T-cell (primary cell): ENCODE measurements at regions not wholly inside any gene's neighbourhood (a gene's known extent, or its start where the extent isn't known, plus 50 kb on each side); places are given as distances from the start of the nearest gene placed in this dataset.

Source experiments
- ATAC-seq, 4 experiments: fragments of 200-7000 bp in 3 of 4; fragments of 150-1000 bp in 1 of 4; cut with Tn5 transposase; replicated peaks in 1 of 4; 1 replicate in 3 of 4; 2 replicates in 1 of 4; pipeline ENCODE4 v1.10.0; 2021; ENCODE audit warnings: moderate library complexity in 3 of 4, mild to moderate bottlenecking in 2 of 4, moderate number of reproducible peaks in 1 of 4
- CTCF ChIA-PET, 2 donors: fragments of 300-600 bp; sonication (Branson Sonifier 250); formaldehyde crosslinking; loops; one replicate each; lab custom pipeline; 2022; ENCODE audit warnings: antibody characterized with exemption in 2 of 2; lab: Charles Lee
- POLR2A ChIA-PET, 2 donors: fragments of 300-600 bp; sonication (Branson Sonifier 250); formaldehyde crosslinking; loops; one replicate each; lab custom pipeline; 2022; ENCODE audit warnings: antibody characterized with exemption in 2 of 2; lab: Charles Lee
- DNase-seq, 35 experiments: peaks; one replicate each; pipeline versions ENCODE4 v3.0.0 to v3.0.0-alpha.2; 2013 to 2023
- H3K27ac ChIP-seq: one replicate; pipeline ENCODE4 v1.5.1; 2013; ENCODE audit warnings: low read length
- H3K27me3 ChIP-seq, 2 experiments: replicated peaks in 1 of 2; 1 replicate in 1 of 2; 2 replicates in 1 of 2; pipeline versions ENCODE4 v1.6.1 to v1.7.0; 2013; ENCODE audit warnings: low read length in 1 of 2, mixed read lengths in 1 of 2; ENCODE audit not compliant: control insufficient read depth in 2 of 2, insufficient read depth in 2 of 2; ENCODE audit errors: extremely low read depth in 1 of 2
- H3K36me3 ChIP-seq, 2 donors: 1 replicate in 1 of 2; 2 replicates in 1 of 2; pipeline versions ENCODE4 v1.6.1 to v1.7.0; 2013; ENCODE audit warnings: low read length in 1 of 2; ENCODE audit not compliant: control insufficient read depth in 2 of 2, insufficient read depth in 1 of 2; ENCODE audit errors: extremely low read depth in 1 of 2
- H3K4me1 ChIP-seq, 2 experiments: 1 replicate in 1 of 2; 2 replicates in 1 of 2; pipeline versions ENCODE4 v1.6.1 to v1.7.0; 2013; ENCODE audit warnings: low read length in 2 of 2, mixed read lengths in 1 of 2; ENCODE audit not compliant: insufficient read depth in 2 of 2, control insufficient read depth in 1 of 2; ENCODE audit errors: extremely low read depth in 1 of 2
- H3K4me3 ChIP-seq, 2 donors: 1 replicate in 1 of 2; 2 replicates in 1 of 2; pipeline versions ENCODE4 v1.5.1 to v1.7.0; 2013; ENCODE audit warnings: mild to moderate bottlenecking in 2 of 2, low read length in 1 of 2, moderate library complexity in 1 of 2; ENCODE audit not compliant: control insufficient read depth in 1 of 2; ENCODE audit errors: extremely low read depth in 1 of 2
- H3K9me3 ChIP-seq: 2 replicates; pipeline ENCODE4 v1.7.0; 2013
- H3K27ac Mint-ChIP-seq, 2 donors: one replicate each; pipeline ENCODE4 v1.8.0; 2020 to 2021; ENCODE audit warnings: mild to moderate bottlenecking in 2 of 2, mixed read lengths in 2 of 2
- H3K27me3 Mint-ChIP-seq, 2 donors: one replicate each; pipeline ENCODE4 v1.8.0; 2021 to 2022; ENCODE audit warnings: mixed read lengths in 2 of 2
- H3K36me3 Mint-ChIP-seq: one replicate; pipeline ENCODE4 v1.8.0; 2021; ENCODE audit warnings: mixed read lengths
- H3K4me1 Mint-ChIP-seq, 3 donors: one replicate each; pipeline ENCODE4 v1.8.0; 2020 to 2022; ENCODE audit warnings: mixed read lengths in 3 of 3, mild to moderate bottlenecking in 1 of 3
- H3K4me3 Mint-ChIP-seq, 3 donors: one replicate each; pipeline ENCODE4 v1.8.0; 2020 to 2022; ENCODE audit warnings: mild to moderate bottlenecking in 3 of 3, mixed read lengths in 3 of 3, moderate library complexity in 3 of 3
- H3K9me3 Mint-ChIP-seq, 3 donors: one replicate each; pipeline ENCODE4 v1.8.0; 2020 to 2022; ENCODE audit warnings: mixed read lengths in 3 of 3
- WGBS: methylation state at CpG from one replicate; pipeline ENCODE4 v1.1.5; 2013; ENCODE audit warnings: missing lambda C conversion rate; ENCODE audit not compliant: insufficient coverage; 5-methylcytosine and 5-hydroxymethylcytosine counted together

DNA sequence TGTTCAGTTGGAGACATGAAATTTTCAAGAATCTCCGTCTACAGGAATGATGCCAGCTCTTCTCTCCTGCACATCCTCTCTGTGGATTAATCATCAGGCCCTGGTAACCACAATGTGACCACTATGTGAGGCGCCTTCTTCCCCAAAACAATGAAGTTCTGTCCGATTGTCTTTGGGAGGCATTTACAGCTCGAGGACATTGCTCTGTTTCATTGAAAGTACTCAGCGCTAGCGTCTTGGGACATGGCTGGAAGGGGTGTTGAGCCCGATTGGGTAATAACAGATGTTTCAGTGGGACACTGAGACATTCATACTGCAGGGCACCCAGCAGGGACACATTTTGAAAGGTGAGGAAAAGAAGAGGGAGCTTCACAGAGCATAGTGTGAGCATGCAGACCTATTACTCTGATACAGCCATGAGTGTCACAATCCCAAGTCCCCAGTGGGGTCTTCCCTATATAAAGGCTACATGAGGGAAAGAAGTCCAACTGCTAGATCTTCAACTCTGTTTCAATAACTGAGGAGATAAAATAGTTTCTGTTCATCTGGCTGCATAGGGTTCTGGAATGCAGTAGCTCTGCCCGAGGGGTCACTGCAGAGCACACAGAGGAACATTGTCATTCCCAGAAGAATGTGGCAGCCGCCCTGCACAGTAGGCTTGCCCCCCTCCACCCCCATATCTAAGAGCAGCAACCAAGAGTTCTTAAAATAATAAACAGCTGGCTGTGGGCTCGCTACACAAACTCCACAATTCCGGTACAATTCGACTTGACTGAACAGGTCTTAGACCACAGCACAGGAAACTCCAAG lies 237.3 kb downstream of the OSR1 start:
- H3K27ac ChIP-seq = no peak overlapping the region
- H3K36me3 Mint-ChIP-seq = no peaks in the 10 kb centered on the region
- POLR2A ChIA-PET = interaction anchor here in 1 of 2 donors (0.5 kb wide), 1 partner anchor 174 kb away, joined by 4 read pairs; no protein-coding TSS in a partner anchor
- H3K27me3 ChIP-seq = no peaks in the 10 kb centered on the region
- H3K4me1 Mint-ChIP-seq = no peaks in the 10 kb centered on the region
- H3K4me1 ChIP-seq = no peaks in the 10 kb centered on the region
- H3K36me3 ChIP-seq = no peaks in the 10 kb centered on the region
- WGBS = 77% methylated on average over 11 of the region's 12 CpGs
- no peaks in the 10 kb centered on the region for H3K9me3 ChIP-seq
- no peak overlapping the region for H3K27ac Mint-ChIP-seq
- ATAC-seq (no peak), DNase-seq (no peak)
- CTCF ChIA-PET = interaction anchor here in 1 of 2 donors (0.6 kb wide), 1 partner anchor 100 kb away, joined by 4 read pairs; no protein-coding TSS in a partner anchor
- no peak overlapping the region for H3K4me3 Mint-ChIP-seq
- peaks cover 0 to 5% (median 5%) of the 10 kb centered on the region in 3 donors for H3K9me3 Mint-ChIP-seq
- no peak overlapping the region for H3K4me3 ChIP-seq
- H3K27me3 Mint-ChIP-seq = peaks cover 0 to 2% of the 10 kb centered on the region in 2 donors

DNA sequence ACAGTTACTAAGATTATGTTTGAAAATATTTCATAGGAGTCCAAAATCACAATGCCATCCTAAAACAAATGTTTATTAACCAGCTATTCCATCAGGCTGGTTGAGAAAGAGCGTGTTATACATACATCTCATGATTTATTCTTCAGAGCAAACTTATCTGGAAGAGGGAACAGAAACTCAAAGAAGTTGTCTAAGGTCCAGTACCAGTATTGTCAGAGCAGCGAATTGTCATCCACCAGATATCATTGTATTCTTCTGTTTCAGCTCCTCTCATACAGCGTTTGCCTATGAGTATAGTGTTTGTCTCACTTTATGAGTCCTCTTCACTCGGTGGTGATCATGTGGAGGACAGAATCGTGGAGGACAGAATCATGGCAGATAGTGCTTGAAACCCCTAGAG lies 238.2 kb downstream of the OSR1 start:
- POLR2A ChIA-PET = no interaction called here
- ATAC-seq (no peak), DNase-seq (no peak)
- 80% methylated on average over 1 of the region's 5 CpGs for WGBS
- no peaks in the 10 kb centered on the region for H3K9me3 ChIP-seq
- peaks cover 0 to 5% (median 5%) of the 10 kb centered on the region in 3 donors for H3K9me3 Mint-ChIP-seq
- H3K27ac ChIP-seq = no peak overlapping the region
- H3K36me3 Mint-ChIP-seq = no peaks in the 10 kb centered on the region
- no peak overlapping the region for H3K4me3 ChIP-seq
- H3K27ac Mint-ChIP-seq = no peak overlapping the region
- peaks cover 0 to 2% of the 10 kb centered on the region in 2 donors for H3K27me3 Mint-ChIP-seq
- H3K36me3 ChIP-seq = no peaks in the 10 kb centered on the region
- H3K4me1 Mint-ChIP-seq = no peaks in the 10 kb centered on the region
- H3K4me3 Mint-ChIP-seq = no peak overlapping the region
- no peaks in the 10 kb centered on the region for H3K4me1 ChIP-seq
- no peaks in the 10 kb centered on the region for H3K27me3 ChIP-seq
- CTCF ChIA-PET = no interaction called here

DNA sequence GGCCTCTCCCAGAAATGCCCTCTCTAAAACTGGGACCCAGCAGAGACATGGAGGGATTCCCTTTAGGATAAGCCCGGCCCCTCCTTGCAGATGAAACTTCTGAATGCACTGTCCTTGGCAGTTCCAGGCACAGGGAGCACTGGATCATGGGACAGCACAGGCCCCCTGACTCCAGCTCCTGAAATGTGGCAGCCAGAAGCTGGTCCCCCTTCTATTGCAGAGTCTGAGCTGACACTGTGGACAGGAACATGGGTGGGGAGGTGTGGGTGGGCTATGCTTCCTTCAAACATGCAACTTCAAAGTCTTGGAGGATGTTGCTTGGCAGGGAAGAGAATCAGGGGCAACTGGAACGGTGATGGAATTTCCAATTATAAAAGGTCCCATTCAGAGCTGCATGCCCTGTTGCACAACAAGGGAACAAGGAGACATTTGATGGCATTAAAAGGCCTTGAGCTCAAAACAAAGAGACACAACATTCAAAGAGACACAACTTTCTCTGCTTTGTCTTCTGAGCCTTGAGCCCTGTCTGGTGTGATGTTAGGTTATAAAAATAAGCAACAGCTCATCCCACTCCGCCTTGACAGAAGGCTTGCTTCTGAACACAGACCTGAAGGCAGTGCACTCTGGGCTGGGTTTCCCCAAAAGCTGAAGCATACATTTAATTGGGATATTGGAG lies 239.0 kb downstream of the OSR1 start:
- Mint-ChIP-seq H3K27ac (no peak overlapping the region), H3K4me3 (no peak overlapping the region), H3K9me3 (peaks cover 0 to 5% (median 5%) of the 10 kb centered on the region in 3 donors), H3K4me1 (no peaks in the 10 kb centered on the region), H3K27me3 (peaks cover 0 to 2% of the 10 kb centered on the region in 2 donors), H3K36me3 (no peaks in the 10 kb centered on the region)
- H3K27me3 ChIP-seq = no peaks in the 10 kb centered on the region
- H3K27ac ChIP-seq = no peak overlapping the region
- H3K36me3 ChIP-seq = no peaks in the 10 kb centered on the region
- CTCF ChIA-PET = no interaction called here
- no peaks in the 10 kb centered on the region for H3K4me1 ChIP-seq
- POLR2A ChIA-PET = no interaction called here
- WGBS = 47% methylated on average over 2 of the region's 3 CpGs
- H3K9me3 ChIP-seq = no peaks in the 10 kb centered on the region
- DNase-seq = no peak
- ATAC-seq = no peak
- H3K4me3 ChIP-seq = no peak overlapping the region

DNA sequence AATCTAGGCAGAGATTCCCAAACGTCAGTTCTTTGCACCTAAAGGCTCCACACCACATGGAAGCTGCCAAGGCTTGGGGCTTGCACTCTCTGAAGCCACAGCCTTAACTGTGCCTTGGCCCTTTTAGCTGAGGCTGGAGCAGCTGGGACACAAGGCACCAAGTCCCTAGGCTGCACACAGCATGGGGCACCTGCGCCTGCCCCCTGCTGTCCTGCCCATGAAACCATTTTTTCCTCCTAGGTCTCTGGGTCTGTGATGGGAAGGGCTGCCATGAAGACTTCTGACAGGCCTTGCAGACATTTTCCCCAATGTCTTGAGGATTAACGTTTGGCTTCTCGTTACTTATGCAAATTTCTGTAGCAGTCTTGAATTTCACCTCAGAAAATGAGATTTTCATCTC lies 241.5 kb downstream of the OSR1 start:
- peaks cover 0 to 5% (median 5%) of the 10 kb centered on the region in 3 donors for H3K9me3 Mint-ChIP-seq
- no peaks in the 10 kb centered on the region for H3K4me1 ChIP-seq
- H3K4me3 ChIP-seq = no peak overlapping the region
- DNase-seq = no peak
- peaks cover 0 to 2% of the 10 kb centered on the region in 2 donors for H3K27me3 Mint-ChIP-seq
- H3K36me3 ChIP-seq = no peaks in the 10 kb centered on the region
- CTCF ChIA-PET = no interaction called here
- H3K36me3 Mint-ChIP-seq = no peaks in the 10 kb centered on the region
- 42% methylated on average over 3 of the region's 4 CpGs for WGBS
- ATAC-seq = no peak
- no peaks in the 10 kb centered on the region for H3K9me3 ChIP-seq
- H3K27ac ChIP-seq = no peak overlapping the region
- H3K4me3 Mint-ChIP-seq = no peak overlapping the region
- H3K27ac Mint-ChIP-seq = no peak overlapping the region
- no peaks in the 10 kb centered on the region for H3K4me1 Mint-ChIP-seq
- POLR2A ChIA-PET = no interaction called here
- H3K27me3 ChIP-seq = no peaks in the 10 kb centered on the region

DNA sequence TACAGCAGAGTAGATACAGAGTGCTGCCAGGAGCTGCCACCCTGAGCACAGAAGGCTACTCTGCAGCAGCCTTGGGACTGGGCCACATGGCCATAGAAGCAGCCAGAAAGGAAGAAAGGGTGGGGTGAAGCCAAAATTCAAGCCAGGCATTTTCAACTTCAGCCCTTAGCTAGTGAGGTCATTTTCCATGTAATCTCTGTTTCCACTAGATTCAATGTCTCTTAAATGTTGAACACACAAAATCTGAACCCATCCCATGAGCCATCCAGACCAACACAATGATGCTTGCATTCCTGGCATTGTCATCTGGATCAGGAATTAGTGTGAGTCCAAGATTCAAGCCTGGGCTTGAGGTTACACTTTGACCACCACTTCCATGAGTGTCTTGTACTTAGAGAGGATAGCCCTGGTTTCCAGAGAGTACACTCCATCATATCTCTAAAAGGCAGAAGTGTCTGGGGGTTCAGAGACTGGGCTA lies 243.6 kb downstream of the OSR1 start:
- Histone ChIP-seq H3K4me3 (no peak overlapping the region), H3K27me3 (no peaks in the 10 kb centered on the region), H3K9me3 (no peaks in the 10 kb centered on the region), H3K36me3 (no peaks in the 10 kb centered on the region), H3K4me1 (no peaks in the 10 kb centered on the region), H3K27ac (no peak overlapping the region)
- no peak overlapping the region for H3K4me3 Mint-ChIP-seq
- H3K27ac Mint-ChIP-seq = no peak overlapping the region
- DNase-seq (no peak), ATAC-seq (no peak)
- H3K9me3 Mint-ChIP-seq = peaks cover 0 to 5% (median 5%) of the 10 kb centered on the region in 3 donors
- ChIA-PET POLR2A (no interaction called here), CTCF (no interaction called here)
- no peaks in the 10 kb centered on the region for H3K36me3 Mint-ChIP-seq
- H3K27me3 Mint-ChIP-seq = no peaks in the 10 kb centered on the region
- no peaks in the 10 kb centered on the region for H3K4me1 Mint-ChIP-seq

DNA sequence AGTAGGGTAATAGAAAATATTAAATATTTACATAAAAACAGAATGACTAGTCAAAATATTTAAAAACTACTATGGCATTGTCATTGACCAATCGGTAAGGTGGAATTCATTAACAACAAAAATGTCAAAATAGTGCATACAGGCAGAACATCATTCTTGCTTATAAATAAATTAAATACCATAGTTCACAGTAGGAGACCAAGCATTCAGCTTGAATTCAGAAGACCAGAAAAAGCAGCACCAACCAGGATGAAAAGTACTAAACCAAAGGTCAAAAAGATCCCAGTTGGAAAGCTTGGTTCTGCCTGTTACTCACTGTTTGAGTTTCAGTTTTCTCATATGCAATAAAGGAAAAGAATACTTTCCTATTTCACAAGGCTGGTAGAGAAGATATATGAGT lies 244.3 kb downstream of the OSR1 start:
- CTCF ChIA-PET = no interaction called here

More for the DNA sequence above, 244.3 kb downstream of the OSR1 start:
- WGBS = no CpG with 5 or more reads among the region's 1 CpG
- no peaks in the 10 kb centered on the region for H3K36me3 ChIP-seq
- no peak for ATAC-seq
- no peak overlapping the region for H3K4me3 ChIP-seq
- Mint-ChIP-seq H3K9me3 (peaks cover 0 to 5% (median 5%) of the 10 kb centered on the region in 3 donors), H3K27ac (no peak overlapping the region), H3K36me3 (no peaks in the 10 kb centered on the region), H3K4me1 (no peaks in the 10 kb centered on the region), H3K4me3 (no peak overlapping the region), H3K27me3 (no peaks in the 10 kb centered on the region)
- no peaks in the 10 kb centered on the region for H3K4me1 ChIP-seq
- no peaks in the 10 kb centered on the region for H3K9me3 ChIP-seq
- no peaks in the 10 kb centered on the region for H3K27me3 ChIP-seq
- POLR2A ChIA-PET = no interaction called here
- DNase-seq = no peak
- H3K27ac ChIP-seq = no peak overlapping the region
